Thymus (tissue), 11 donors: ENCODE measurements at regions not wholly inside any gene's neighbourhood (a gene's known extent, or its start where the extent isn't known, plus 50 kb on each side); places are given as distances from the start of the nearest gene placed in this dataset.

ENCODE experiments used
- DNase-seq, 9 donors: peaks; one replicate each; pipeline ENCODE4 v3.0.0-alpha.2; 2013; ENCODE audit warnings: low spot score in 9 of 9, low read depth in 6 of 9, missing footprints in 1 of 9
- H3K27ac ChIP-seq, 2 donors: one replicate each; pipeline ENCODE4 v1.5.1; 2013; ENCODE audit warnings: control low read depth in 1 of 2, low read depth in 1 of 2, low read length in 1 of 2, mild to moderate bottlenecking in 1 of 2, moderate library complexity in 1 of 2
- H3K27me3 ChIP-seq, 2 donors: one replicate each; pipeline ENCODE4 v1.5.1; 2013; ENCODE audit warnings: low read length in 1 of 2; ENCODE audit not compliant: control insufficient read depth in 2 of 2, insufficient read depth in 1 of 2
- H3K36me3 ChIP-seq, 2 donors: one replicate each; pipeline ENCODE4 v1.5.1; 2013; ENCODE audit warnings: low read length in 1 of 2, mild to moderate bottlenecking in 1 of 2, moderate library complexity in 1 of 2; ENCODE audit not compliant: control insufficient read depth in 2 of 2, insufficient read depth in 2 of 2
- H3K4me1 ChIP-seq, 2 donors: one replicate each; pipeline ENCODE4 v1.5.1; 2013; ENCODE audit warnings: low read length in 2 of 2; ENCODE audit not compliant: control insufficient read depth in 2 of 2, insufficient read depth in 2 of 2
- H3K4me3 ChIP-seq, 2 donors: one replicate each; pipeline ENCODE4 v1.5.1; 2013; ENCODE audit warnings: low read length in 2 of 2, control low read depth in 1 of 2, mild to moderate bottlenecking in 1 of 2
- H3K9me3 ChIP-seq, 2 donors: one replicate each; pipeline ENCODE4 v1.5.1; 2013; ENCODE audit warnings: low read length in 1 of 2, mild to moderate bottlenecking in 1 of 2; ENCODE audit not compliant: control insufficient read depth in 2 of 2, insufficient read depth in 1 of 2
- WGBS: extraction: QIAGEN DNeasy Blood & Tissue Kit; methylation state at CpG from one replicate; pipeline ENCODE4 v1.1.7; 2013; 5-methylcytosine and 5-hydroxymethylcytosine counted together
- donor health status: healthy.

DNA sequence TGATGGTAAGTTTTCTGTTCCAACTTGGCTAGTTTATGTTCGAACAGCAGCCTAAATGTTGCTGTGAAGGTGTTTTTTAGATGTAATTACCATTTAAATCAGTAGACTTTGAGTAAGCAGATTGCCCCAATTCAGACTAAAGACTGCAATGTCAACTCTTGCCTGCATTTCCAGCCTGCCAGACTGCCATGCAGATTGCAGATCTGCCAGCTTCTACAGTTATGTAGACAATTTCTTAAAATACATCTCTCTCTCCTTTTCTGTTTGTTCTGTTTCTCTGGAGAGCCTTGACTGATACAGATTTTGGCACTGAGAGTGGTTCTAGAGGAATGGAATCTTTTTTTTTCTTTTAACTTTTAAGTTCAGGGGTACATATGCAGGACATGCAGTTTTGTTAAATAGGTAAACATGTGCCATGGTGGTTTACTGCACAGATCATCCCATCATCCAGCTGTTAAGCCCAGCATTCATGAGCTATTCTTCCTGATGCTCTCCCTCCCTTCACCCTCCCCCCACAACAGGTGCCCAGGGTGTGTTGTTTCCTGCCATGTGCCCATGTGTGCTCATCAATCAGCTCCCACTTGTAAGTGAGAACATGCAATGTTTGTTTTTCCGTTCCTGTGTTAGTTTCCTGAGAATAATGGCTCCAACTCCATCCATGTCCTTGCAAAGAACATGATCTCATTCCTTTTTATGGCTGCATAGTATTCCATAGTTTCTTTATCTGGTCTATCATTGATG lies 227.8 kb downstream of the CPE start:
- DNase-seq = no peak
- H3K4me3 ChIP-seq = no peak overlapping the region
- H3K9me3 ChIP-seq = no peaks in the 10 kb centered on the region
- no peak overlapping the region for H3K27ac ChIP-seq
- H3K27me3 ChIP-seq = no peaks in the 10 kb centered on the region
- H3K4me1 ChIP-seq = no peaks in the 10 kb centered on the region
- H3K36me3 ChIP-seq = no peaks in the 10 kb centered on the region
- 90% methylated on average over 2 of the region's 2 CpGs for WGBS

DNA sequence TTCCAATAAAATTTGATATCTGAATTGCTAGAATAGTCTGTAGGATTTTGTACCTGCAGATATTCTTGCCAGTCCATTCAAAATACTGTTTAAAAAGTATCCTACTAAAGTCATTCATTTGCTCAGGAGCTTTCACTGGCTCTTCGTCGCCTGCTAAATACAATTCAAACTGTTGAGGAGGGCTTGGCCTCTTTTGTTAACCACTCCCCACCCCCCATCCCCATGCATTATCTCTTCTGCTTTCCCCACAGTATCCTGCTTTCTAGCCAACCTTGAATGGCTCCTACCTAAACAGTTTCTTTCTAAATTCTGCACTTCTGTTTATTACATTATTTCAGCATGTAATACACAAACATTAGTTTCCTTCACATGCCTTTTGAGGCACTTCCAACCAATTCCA lies 230.8 kb downstream of the CPE start:
- H3K36me3 ChIP-seq = no peaks in the 10 kb centered on the region
- H3K27me3 ChIP-seq = no peaks in the 10 kb centered on the region
- no peak overlapping the region for H3K27ac ChIP-seq
- DNase-seq = no peak
- no peak overlapping the region for H3K4me3 ChIP-seq
- WGBS = 98% methylated on average over 2 of the region's 2 CpGs
- H3K4me1 ChIP-seq = no peaks in the 10 kb centered on the region
- no peaks in the 10 kb centered on the region for H3K9me3 ChIP-seq

DNA sequence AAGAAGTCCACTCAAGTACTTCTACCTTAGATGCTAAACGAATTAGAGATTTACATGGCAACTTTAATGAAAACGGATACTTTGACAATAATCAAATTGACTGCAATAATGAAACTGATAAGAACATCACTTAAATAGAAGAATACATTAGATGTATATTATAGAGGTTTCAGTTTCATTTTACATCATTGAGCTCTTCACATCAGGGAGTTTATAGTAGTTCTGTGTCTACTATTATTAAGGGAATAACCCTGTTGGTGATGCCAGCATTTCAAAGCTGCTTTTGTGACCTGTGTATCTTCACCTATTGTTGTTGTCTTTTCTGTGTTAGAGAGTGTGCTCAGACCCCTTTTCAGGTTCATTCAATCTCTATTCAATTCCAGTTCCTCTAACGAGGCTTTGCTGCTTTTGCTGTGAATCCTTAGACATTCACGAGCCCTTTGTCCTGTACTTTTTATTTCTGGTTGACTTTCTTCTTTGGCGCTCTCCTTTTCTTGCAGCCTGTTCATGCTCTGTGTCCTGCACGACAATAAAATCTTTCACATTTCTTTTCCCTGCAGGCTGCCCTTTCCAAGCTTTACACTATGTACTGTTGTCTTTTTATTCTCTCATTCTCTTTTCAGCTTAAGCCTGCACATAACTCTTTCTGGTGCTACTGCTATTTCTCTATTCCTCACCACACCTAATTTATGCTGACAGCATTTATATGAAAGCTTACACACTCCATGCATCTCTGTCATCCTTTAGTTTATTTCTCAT lies 232.1 kb downstream of the CPE start:
- Histone ChIP-seq H3K4me1 (no peaks in the 10 kb centered on the region), H3K36me3 (no peaks in the 10 kb centered on the region), H3K9me3 (no peaks in the 10 kb centered on the region), H3K27ac (no peak overlapping the region), H3K4me3 (no peak overlapping the region), H3K27me3 (no peaks in the 10 kb centered on the region)
- WGBS = 91% methylated on average over 6 of the region's 6 CpGs
- DNase-seq = no peak

DNA sequence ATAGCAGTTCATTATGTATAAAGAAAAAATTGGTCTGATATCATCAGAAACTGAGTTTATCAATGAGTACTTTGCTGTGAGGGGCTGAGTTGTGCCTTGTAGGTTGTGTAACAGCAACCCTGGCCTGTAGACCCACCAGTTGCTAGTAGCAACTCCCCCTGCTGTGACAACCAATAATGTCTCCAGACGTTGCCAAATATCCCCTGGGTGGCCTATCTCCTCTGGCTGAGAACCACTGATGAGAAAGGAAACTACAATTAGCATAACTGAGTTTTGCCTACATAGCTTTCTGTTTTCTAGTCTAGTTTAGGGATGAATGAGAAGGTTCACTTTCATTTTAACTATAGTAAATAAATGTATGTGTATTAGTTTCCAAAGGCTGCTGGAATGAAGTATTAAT lies 234.1 kb downstream of the CPE start:
- Histone ChIP-seq H3K4me1 (no peaks in the 10 kb centered on the region), H3K36me3 (no peaks in the 10 kb centered on the region), H3K27me3 (no peaks in the 10 kb centered on the region), H3K9me3 (no peaks in the 10 kb centered on the region), H3K4me3 (no peak overlapping the region), H3K27ac (no peak overlapping the region)
- no peak for DNase-seq
- 38% methylated on average over 1 of the region's 1 CpG for WGBS

DNA sequence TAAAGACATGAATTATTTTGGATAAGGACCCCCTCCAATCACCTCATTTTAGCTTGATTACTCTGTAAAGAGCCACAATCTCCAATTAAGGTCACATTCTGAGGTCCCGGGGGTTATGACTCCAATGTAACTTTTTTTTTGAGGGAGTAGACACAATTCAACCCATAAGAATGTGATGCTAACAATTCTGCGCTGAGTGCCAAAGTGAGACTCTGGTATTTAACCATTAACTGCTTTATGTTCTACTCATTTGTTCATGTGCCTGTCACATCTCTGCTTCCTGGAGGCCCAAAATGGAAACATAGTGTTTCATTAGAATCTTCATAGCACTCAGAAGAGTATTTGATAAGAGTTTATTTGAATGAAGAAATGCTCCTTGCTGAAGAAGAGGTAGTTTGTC lies 234.8 kb downstream of the CPE start:
- DNase-seq = no peak
- no peak overlapping the region for H3K4me3 ChIP-seq
- no peaks in the 10 kb centered on the region for H3K27me3 ChIP-seq
- no peak overlapping the region for H3K27ac ChIP-seq
- H3K9me3 ChIP-seq = no peaks in the 10 kb centered on the region
- 97% methylated on average over 2 of the region's 2 CpGs for WGBS
- H3K36me3 ChIP-seq = no peaks in the 10 kb centered on the region
- H3K4me1 ChIP-seq = no peaks in the 10 kb centered on the region

DNA sequence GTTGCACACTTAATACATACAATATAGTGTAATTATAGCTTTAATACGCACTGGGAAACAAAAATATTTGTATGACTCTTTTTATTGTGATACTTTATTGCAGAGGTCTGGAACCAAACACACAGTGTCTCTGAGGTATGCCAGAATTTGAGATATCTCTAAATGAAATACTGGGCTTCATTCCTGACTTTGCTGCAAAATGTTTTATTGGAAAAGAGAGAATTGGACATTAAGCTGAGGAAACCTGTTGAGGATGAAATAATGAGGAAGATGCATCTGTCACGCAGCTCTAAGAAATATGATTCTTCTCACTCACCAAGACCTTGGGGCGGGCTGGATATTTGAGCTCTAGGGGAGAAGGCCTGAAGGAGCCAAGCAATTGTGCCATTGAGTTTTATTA lies 242.1 kb downstream of the CPE start:
- Histone ChIP-seq H3K27ac (no peak overlapping the region), H3K27me3 (no peaks in the 10 kb centered on the region), H3K9me3 (no peaks in the 10 kb centered on the region), H3K36me3 (no peaks in the 10 kb centered on the region), H3K4me1 (no peaks in the 10 kb centered on the region), H3K4me3 (no peak overlapping the region)
- 96% methylated on average over 3 of the region's 3 CpGs for WGBS
- DNase-seq = no peak

DNA sequence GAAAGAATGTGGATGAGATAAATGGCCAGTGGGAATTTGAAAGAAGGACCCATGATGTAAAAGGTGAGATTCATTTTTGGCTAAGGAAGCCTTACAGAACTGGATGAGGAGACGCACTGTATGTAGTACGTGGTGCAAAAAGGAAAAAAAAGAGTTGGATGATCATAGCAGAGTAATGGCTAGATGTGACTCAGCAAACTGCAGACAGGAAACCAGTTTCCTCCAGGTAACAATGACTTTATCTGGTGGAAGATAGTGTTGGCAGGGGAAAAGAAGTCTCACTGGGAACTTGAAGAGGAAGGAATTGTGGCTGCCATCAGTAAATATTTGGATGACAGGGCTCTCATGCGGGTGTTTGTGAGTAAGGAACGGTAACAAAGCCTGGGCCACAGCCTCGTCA lies 243.2 kb downstream of the CPE start:
- Histone ChIP-seq H3K27ac (no peak overlapping the region), H3K9me3 (no peaks in the 10 kb centered on the region), H3K4me3 (no peak overlapping the region), H3K4me1 (no peaks in the 10 kb centered on the region), H3K36me3 (no peaks in the 10 kb centered on the region), H3K27me3 (no peaks in the 10 kb centered on the region)
- WGBS = 24% methylated on average over 5 of the region's 5 CpGs
- no peak for DNase-seq

DNA sequence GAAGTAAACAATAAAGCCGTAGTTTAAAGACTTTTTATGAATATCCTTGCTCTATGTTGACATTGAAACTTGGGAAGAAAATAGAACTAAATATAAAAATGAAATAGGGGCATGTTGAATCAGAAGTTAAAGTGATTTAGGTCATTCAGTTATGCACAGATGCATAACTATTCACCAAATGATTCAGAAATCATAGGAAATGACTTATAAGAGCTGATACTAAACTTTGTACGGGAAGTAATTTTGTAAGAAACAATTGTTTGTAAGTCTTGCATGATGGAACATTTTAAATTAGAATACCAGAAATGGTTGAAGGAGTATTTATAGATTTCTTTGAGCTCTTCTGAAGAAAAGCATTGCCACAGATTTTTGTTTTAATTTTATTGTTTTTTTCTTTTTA lies 246.5 kb downstream of the CPE start:
- no peaks in the 10 kb centered on the region for H3K27me3 ChIP-seq
- no peaks in the 10 kb centered on the region for H3K9me3 ChIP-seq
- H3K36me3 ChIP-seq = no peaks in the 10 kb centered on the region
- no peak overlapping the region for H3K27ac ChIP-seq
- WGBS = 84% methylated on average over 2 of the region's 2 CpGs
- no peak for DNase-seq
- no peak overlapping the region for H3K4me3 ChIP-seq
- H3K4me1 ChIP-seq = no peaks in the 10 kb centered on the region

DNA sequence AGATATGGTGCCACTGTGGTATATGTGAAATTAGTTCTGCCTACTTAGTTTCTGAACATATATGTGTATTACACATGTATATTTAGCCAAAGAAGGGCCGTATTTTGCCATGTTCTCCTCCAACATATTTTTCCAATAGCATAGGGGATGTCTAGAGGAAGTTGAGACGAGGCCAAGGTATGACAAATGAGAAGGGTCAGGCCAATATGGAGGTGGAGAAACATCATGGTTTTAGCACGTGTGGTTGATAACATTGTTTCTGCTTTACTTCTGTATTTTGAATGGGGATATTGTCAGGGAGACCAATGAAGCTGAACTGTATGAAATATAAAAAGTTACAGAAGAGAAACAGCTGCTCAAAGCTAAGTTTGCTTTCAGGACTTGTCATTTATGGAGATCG lies 246.7 kb upstream of the TLL1 start:
- 91% methylated on average over 4 of the region's 4 CpGs for WGBS
- H3K36me3 ChIP-seq = no peaks in the 10 kb centered on the region
- H3K27me3 ChIP-seq = no peaks in the 10 kb centered on the region
- DNase-seq = no peak
- no peaks in the 10 kb centered on the region for H3K9me3 ChIP-seq
- no peak overlapping the region for H3K27ac ChIP-seq
- peaks cover 0 to under 1% of the 10 kb centered on the region in 2 donors for H3K4me1 ChIP-seq
- H3K4me3 ChIP-seq = no peak overlapping the region
